Motor neuron (in vitro differentiated cells): ENCODE measurements at regions not wholly inside any gene's neighbourhood (a gene's known extent, or its start where the extent isn't known, plus 50 kb on each side); places are given as distances from the start of the nearest gene placed in this dataset.

Source experiments
- ATAC-seq, 8 experiments: fragments of 200-7000 bp; cut with Tn5 transposase; replicated peaks in 6 of 8; 2 replicates each; pipeline ENCODE4 v1.8.0; 2021; ENCODE audit warnings: mild to moderate bottlenecking in 8 of 8, moderate library complexity in 8 of 8
- H3K27ac ChIP-seq, 2 donors: fragments of 250-450 bp; sonication (Bioruptor Pico); 2 replicates each; pipeline ENCODE4 v1.9.0; 2021; ENCODE audit warnings: antibody characterized with exemption in 2 of 2, mild to moderate bottlenecking in 2 of 2, moderate library complexity in 1 of 2
- H3K4me1 ChIP-seq, 2 donors: fragments of 250-450 bp; sonication (Bioruptor Pico); replicated peaks in 1 of 2; 2 replicates each; pipeline ENCODE4 v1.6.1; 2021; ENCODE audit warnings: antibody characterized with exemption in 2 of 2, mild to moderate bottlenecking in 2 of 2, moderate library complexity in 1 of 2
- H3K4me3 ChIP-seq, 5 donors: fragments of 250-450 bp; sonication (Bioruptor Pico); 2 replicates each; pipeline ENCODE4 v1.9.0; 2021; ENCODE audit warnings: antibody characterized with exemption in 5 of 5, mild to moderate bottlenecking in 5 of 5, moderate library complexity in 4 of 5
- WGBS, 10 experiments: fragments of 450-650 bp; shearing (Covaris generic); methylation state at CpG; one replicate each; pipeline ENCODE4 v1.0.0; 2022; 5-methylcytosine and 5-hydroxymethylcytosine counted together
- in situ Hi-C, 9 experiments: fragments of 400-800 bp; cut with MboI; loops; one replicate each; pipeline ENCODE4 v1.15.0; 2021; ENCODE audit warnings: low sequenced_read_pairs in 9 of 9, low pct_unique_long_range_greater_than_20kb in 2 of 9; ENCODE audit not compliant: unreplicated experiment in 9 of 9

- in situ Hi-C loops = no loop called here
Measured at GRCh38 chr2:146207417-146207816, 1637.4 kb upstream of the ACVR2A start.

DNA sequence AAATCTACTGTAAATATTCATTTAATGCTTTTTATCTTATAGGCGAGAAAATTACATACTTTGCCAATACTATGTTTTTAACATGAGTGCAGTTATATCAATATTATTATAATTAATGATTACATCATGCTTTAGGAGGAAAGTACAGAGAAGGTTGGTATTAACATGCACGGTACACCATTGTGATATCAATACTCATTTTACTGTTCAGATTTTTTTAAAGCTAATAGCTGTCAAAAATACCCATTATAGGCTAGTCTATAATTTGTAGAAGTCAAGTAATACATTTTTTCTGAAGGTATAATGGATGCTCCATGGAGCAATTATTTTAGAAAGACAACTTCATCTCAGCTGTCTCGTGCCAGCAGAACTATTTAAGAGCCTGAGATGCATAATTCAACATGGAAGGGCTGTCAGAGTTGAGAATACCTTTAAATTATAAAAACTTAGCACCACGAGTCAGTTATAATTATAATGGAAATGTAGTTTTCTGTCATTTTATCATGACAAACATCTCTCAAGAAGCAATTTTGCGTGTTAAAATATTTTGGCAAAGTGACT, 1641.7 kb upstream of the ACVR2A start:
- WGBS, 10 experiments = 32 to 84% (median 73%) methylated on average over 2 to 5 of the region's 5 CpGs
- Histone ChIP-seq H3K4me1 (peaks cover 0 to 12% of the 10 kb centered on the region in 2 donors), H3K27ac (no peak overlapping the region), H3K4me3 (no peak overlapping the region)
- in situ Hi-C loops = no loop called here
- peak in 3 of 8 experiments; percentile 23 to 64 (median 64) for ATAC-seq

More at GRCh38 chr2:146207417-146207816, 1637.4 kb upstream of the ACVR2A start:
- ATAC-seq = no peak
- H3K4me1 ChIP-seq = peaks cover 0 to 12% of the 10 kb centered on the region in 2 donors
- no peak overlapping the region for H3K27ac ChIP-seq
- WGBS, 10 experiments = 40 to 100% (median 80%) methylated on average over 1 of the region's 1 CpG; no CpG with 5 or more reads in 1 of the 10 experiments
- no peak overlapping the region for H3K4me3 ChIP-seq

DNA sequence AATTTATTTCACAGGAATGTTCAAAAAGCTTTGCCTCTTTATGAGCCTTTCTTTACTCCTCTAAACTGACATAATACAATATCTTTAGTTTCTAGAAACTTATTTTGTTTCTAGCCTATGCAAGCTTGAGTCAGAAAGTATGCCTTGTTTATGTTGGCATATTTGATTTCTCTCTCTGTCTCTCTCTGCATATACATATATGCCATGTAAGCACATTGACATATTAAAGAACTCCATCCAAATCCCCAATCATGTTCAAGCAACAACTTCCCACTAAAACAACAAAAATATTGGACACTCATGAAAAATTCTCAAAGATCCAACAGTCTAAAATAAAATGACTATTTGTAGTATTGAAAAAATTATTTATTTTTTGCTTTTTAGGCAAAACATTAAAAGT, 1651.2 kb upstream of the ACVR2A start:
- no peak for ATAC-seq
- H3K27ac ChIP-seq = no peak overlapping the region
- in situ Hi-C loops = no loop called here
- H3K4me1 ChIP-seq = no peaks in the 10 kb centered on the region
- no peak overlapping the region for H3K4me3 ChIP-seq

DNA sequence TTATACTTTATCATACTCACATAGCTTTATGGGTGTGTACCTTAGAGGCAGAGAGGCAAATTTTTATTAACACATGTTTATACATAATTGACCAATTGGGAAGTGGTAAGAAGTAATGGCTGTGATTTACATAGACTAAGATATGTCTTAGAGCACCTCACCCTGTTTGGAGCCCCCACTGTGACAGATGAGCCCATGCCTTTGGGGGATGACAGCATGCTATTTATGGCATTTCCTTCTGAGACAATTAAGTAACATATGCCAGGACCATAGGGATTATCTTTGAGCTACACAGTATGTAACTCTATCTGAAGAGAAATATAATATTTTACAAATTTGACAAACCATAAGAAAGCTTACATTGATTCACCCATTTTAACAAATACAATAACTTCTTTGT, 1655.3 kb upstream of the ACVR2A start:
- ATAC-seq = peak in 1 of 8 experiments; percentile 40
- H3K27ac ChIP-seq = no peak overlapping the region
- H3K4me3 ChIP-seq = no peak overlapping the region
- H3K4me1 ChIP-seq = no peaks in the 10 kb centered on the region
- in situ Hi-C loops = no loop called here

GRCh38 chr2:146173934-146174333, 1654.0 kb upstream of the ZEB2 start:
- no peak overlapping the region for H3K27ac ChIP-seq
- H3K4me3 ChIP-seq = no peak overlapping the region
- in situ Hi-C loops = no loop called here
- 50 to 100% (median 82%) methylated on average over 1 to 2 of the region's 2 CpGs; no CpG with 5 or more reads in 2 of the 10 experiments for WGBS, 10 experiments
- ATAC-seq = peak in 2 of 8 experiments; percentile 54 to 58
- no peaks in the 10 kb centered on the region for H3K4me1 ChIP-seq

DNA sequence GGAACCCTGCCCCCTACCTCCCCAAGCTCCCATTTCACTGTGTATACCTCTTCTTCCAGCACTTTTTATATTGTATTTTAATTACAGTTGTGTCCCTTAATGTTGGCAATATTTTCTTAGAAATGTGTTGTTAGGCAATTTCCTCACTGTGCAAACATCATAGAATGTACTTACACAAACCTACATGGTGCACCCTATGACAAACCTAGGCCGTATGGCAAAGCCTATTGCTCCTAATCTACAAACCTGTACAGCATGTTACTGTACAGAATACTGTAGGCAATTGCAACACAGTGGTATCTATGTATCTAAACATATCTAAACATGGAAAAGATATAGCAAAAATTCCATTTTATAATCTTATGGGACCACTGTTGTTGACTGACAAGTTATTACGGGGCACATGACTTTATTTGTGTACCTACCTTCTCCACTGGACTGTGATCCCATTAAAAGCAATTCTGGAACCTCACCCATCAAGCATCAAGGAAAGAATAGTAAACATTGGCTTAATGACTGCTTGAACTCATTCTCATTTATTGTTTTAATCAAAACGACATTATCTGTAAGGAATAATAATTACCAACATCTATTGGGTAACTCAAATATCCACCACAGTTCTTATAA, 1641.5 kb upstream of the ZEB2 start:
- no peak overlapping the region for H3K27ac ChIP-seq
- H3K4me1 ChIP-seq = no peaks in the 10 kb centered on the region
- ATAC-seq = no peak
- in situ Hi-C loops = no loop called here
- 42 to 88% (median 62%) methylated on average over 1 to 3 of the region's 3 CpGs; no CpG with 5 or more reads in 2 of the 10 experiments for WGBS, 10 experiments
- H3K4me3 ChIP-seq = no peak overlapping the region

GRCh38 chr2:146158072-146158674, 1638.3 kb upstream of the ZEB2 start:
- no peak overlapping the region for H3K27ac ChIP-seq
- H3K4me3 ChIP-seq = no peak overlapping the region
- 80 to 100% (median 93%) methylated on average over 1 to 3 of the region's 3 CpGs; no CpG with 5 or more reads in 5 of the 10 experiments for WGBS, 10 experiments
- H3K4me1 ChIP-seq = no peaks in the 10 kb centered on the region
- ATAC-seq = no peak
- in situ Hi-C loops = no loop called here

GRCh38 chr2:146147448-146148012, 1627.6 kb upstream of the ZEB2 start:
- Histone ChIP-seq H3K4me1 (no peaks in the 10 kb centered on the region), H3K4me3 (no peak overlapping the region), H3K27ac (no peak overlapping the region)
- in situ Hi-C loops = no loop called here
- no peak for ATAC-seq
- WGBS, 10 experiments = 6 to 100% (median 87%) methylated on average over 1 to 2 of the region's 2 CpGs; no CpG with 5 or more reads in 2 of the 10 experiments

- in situ Hi-C loops = no loop called here
- no peak overlapping the region for H3K4me3 ChIP-seq
- no peak for ATAC-seq
- H3K27ac ChIP-seq = no peak overlapping the region
- WGBS, 10 experiments = 40 to 100% (median 100%) methylated on average over 1 of the region's 1 CpG; no CpG with 5 or more reads in 3 of the 10 experiments
- no peaks in the 10 kb centered on the region for H3K4me1 ChIP-seq
Measured at GRCh38 chr2:146143971-146144370, 1624.1 kb upstream of the ZEB2 start.

DNA sequence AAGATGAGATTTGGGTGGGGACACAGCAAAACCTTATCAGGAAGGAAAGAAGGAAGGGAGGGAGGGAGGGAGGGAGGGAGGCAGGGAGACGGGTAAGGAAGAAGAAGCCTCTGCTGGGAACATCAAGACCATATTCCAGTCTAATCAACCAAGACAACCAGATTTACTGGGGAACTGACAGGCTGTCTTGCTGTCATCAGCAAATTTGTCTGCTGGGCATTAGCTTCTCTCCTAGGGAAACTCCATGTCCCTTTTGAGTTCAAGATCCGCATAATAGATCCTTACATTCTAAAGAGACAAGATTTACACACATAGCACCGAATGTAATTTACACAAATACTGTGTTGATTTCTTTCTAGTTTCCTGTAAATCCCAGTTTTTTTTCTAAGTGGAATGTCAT, 1618.9 kb upstream of the ZEB2 start:
- in situ Hi-C loops = no loop called here
- WGBS, 10 experiments = 44 to 100% (median 68%) methylated on average over 1 to 2 of the region's 3 CpGs; no CpG with 5 or more reads in 4 of the 10 experiments

GRCh38 chr2:146135245-146135644, 1615.3 kb upstream of the ZEB2 start:
- in situ Hi-C loops = no loop called here
- 0 to 100% (median 78%) methylated on average over 1 of the region's 1 CpG; no CpG with 5 or more reads in 2 of the 10 experiments for WGBS, 10 experiments
- peak in 6 of 8 experiments; percentile 43 to 98 (median 73) for ATAC-seq
- Histone ChIP-seq H3K4me3 (no peak overlapping the region), H3K27ac (no peak overlapping the region), H3K4me1 (no peaks in the 10 kb centered on the region)

More for the DNA sequence above, 1618.9 kb upstream of the ZEB2 start:
- Histone ChIP-seq H3K27ac (no peak overlapping the region), H3K4me1 (no peaks in the 10 kb centered on the region), H3K4me3 (no peak overlapping the region)
- no peak for ATAC-seq

- no peak for ATAC-seq
- Histone ChIP-seq H3K4me3 (no peak overlapping the region), H3K27ac (no peak overlapping the region), H3K4me1 (no peaks in the 10 kb centered on the region)
- in situ Hi-C loops = no loop called here
- 40 to 100% (median 100%) methylated on average over 1 of the region's 1 CpG for WGBS, 10 experiments
Measured at GRCh38 chr2:146131785-146132184, 1611.9 kb upstream of the ZEB2 start.

DNA sequence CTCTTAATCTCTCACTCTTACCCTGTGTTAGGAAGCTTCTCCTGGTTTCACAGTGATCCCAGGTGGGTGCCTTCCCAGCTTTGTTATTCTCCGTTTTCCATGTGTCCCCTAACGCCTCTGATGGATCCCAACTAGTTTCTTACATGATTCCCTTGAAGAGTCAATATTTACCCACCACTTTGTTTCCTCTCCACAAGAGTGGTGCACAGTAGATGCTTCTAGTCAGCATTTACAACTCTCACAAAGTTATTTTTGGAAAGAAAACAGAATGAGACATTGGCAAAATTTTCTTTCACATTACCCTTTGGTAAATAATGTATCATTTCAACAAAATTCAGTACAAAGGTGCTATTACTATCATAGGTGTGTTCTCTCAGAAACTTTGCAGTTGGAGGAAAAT, 1611.1 kb upstream of the ZEB2 start:
- Histone ChIP-seq H3K27ac (no peak overlapping the region), H3K4me3 (no peak overlapping the region), H3K4me1 (no peaks in the 10 kb centered on the region)
- WGBS, 10 experiments = 10 to 80% (median 40%) methylated on average over 1 to 2 of the region's 2 CpGs; no CpG with 5 or more reads in 5 of the 10 experiments
- in situ Hi-C loops = no loop called here
- no peak for ATAC-seq
